Prostate gland (tissue), 2 donors: ENCODE measurements at regions not wholly inside any gene's neighbourhood (a gene's known extent, or its start where the extent isn't known, plus 50 kb on each side); places are given as distances from the start of the nearest gene placed in this dataset.

Source experiments
- DNase-seq: peaks from one replicate; pipeline ENCODE4 v3.0.0-alpha.2; 2019; ENCODE audit warnings: low spot score
- H3K27ac ChIP-seq, 2 donors: fragments of 200-600 bp; sonication (generic); 2 replicates each; pipeline ENCODE4 v1.5.1; 2017 to 2019
- H3K27me3 ChIP-seq: fragments of 200-600 bp; sonication (generic); replicated peaks from 2 replicates; pipeline ENCODE4 v1.5.1; 2019; ENCODE audit not compliant: insufficient read depth
- H3K36me3 ChIP-seq, 2 donors: fragments of 200-600 bp; sonication (generic); 1 replicate in 1 of 2; 2 replicates in 1 of 2; pipeline versions ENCODE4 v1.5.1 to v1.8.1; 2017 to 2019
- H3K4me1 ChIP-seq: fragments of 200-600 bp; sonication (generic); replicated peaks from 2 replicates; pipeline ENCODE4 v1.5.1; 2019
- H3K4me3 ChIP-seq, 2 donors: fragments of 200-600 bp; sonication (generic); 2 replicates each; pipeline ENCODE4 v1.5.1; 2017 to 2019
- H3K9me3 ChIP-seq: fragments of 200-600 bp; sonication (generic); 2 replicates; pipeline ENCODE4 v1.5.1; 2017
- POLR2A ChIP-seq: fragments of 450-650 bp; IDR thresholded peaks from one replicate; pipeline ENCODE4 v1.6.1; 2016; ENCODE audit warnings: antibody characterized with exemption, mild to moderate bottlenecking
- POLR2AphosphoS5 ChIP-seq: sonication (generic); formaldehyde crosslinking; IDR thresholded peaks from one replicate; pipeline ENCODE4 v1.6.1; 2017; ENCODE audit warnings: antibody characterized with exemption
- WGBS: methylation state at CpG from one replicate; pipeline ENCODE4 v1.1.5; 2018; 5-methylcytosine and 5-hydroxymethylcytosine counted together
- intact Hi-C: fragments of 100-400 bp; cut with DNase I; formaldehyde crosslinking; loops from one replicate; pipeline ENCODE4 v1.14.2; 2022
- TF ChIP-seq, protein P1 (sequence below), 4 experiments: fragments of 200-600 bp in 2 of 4; fragments of 450-650 bp in 2 of 4; sonication (generic) in 2 of 4; IDR thresholded peaks; 1 replicate in 3 of 4; 2 replicates in 1 of 4; pipeline ENCODE4 v1.5.1; 2016 to 2019; ENCODE audit warnings: antibody characterized with exemption in 4 of 4, mild to moderate bottlenecking in 2 of 4, moderate library complexity in 2 of 4

DNA sequence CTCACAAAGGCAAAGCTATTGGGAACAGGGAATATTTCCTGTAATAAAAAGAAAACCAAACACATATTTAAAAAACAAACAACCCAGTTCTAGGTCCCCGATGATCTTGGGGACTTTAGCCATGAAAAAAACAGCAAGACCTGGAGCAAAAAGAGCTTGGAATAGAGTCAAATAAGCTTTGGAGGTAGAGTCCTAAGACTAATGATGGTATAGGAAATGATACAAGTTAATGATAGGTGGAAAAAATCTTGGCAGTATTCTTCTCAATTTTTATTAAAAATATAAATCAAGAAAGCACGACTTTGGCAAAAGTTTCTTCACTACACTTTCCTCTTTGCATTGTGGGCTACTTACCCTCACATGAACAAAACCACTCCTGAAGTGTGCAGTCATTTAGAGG is 481.5 kb downstream of the EBF1 start:
- H3K4me1 ChIP-seq = no peaks in the 10 kb centered on the region
- WGBS = 38% methylated on average over 2 of the region's 2 CpGs
- no peak for DNase-seq
- intact Hi-C loops = no loop called here
- no peak overlapping the region for H3K4me3 ChIP-seq
- H3K36me3 ChIP-seq = no peaks in the 10 kb centered on the region
- TF ChIP-seq, protein P1, sequence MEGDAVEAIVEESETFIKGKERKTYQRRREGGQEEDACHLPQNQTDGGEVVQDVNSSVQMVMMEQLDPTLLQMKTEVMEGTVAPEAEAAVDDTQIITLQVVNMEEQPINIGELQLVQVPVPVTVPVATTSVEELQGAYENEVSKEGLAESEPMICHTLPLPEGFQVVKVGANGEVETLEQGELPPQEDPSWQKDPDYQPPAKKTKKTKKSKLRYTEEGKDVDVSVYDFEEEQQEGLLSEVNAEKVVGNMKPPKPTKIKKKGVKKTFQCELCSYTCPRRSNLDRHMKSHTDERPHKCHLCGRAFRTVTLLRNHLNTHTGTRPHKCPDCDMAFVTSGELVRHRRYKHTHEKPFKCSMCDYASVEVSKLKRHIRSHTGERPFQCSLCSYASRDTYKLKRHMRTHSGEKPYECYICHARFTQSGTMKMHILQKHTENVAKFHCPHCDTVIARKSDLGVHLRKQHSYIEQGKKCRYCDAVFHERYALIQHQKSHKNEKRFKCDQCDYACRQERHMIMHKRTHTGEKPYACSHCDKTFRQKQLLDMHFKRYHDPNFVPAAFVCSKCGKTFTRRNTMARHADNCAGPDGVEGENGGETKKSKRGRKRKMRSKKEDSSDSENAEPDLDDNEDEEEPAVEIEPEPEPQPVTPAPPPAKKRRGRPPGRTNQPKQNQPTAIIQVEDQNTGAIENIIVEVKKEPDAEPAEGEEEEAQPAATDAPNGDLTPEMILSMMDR (IDR thresholded peaks at IDR 0.05) = no peak
- no peak overlapping the region for H3K27ac ChIP-seq
- no peaks in the 10 kb centered on the region for H3K27me3 ChIP-seq
- H3K9me3 ChIP-seq = no peaks in the 10 kb centered on the region

DNA sequence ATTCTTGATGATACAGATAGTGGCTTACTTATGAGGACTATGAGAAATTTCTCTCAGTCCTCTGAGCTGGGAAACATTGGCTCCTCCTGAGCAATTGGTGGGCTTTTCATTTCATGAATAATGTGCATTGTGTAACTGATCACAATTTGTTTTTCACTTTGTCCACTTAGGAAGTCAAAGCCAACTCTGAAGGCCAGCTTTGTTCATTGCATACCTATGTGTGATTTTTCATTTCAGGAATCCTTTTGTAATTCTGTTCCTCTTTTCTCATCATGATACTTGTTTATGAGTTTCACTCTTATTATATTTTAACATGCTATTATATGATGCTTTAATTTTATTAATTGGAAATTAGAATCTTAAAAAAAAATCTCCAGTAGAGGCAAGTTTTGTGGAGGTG is 483.0 kb downstream of the EBF1 start:
- Histone ChIP-seq H3K9me3 (no peaks in the 10 kb centered on the region), H3K4me3 (no peak overlapping the region), H3K4me1 (no peaks in the 10 kb centered on the region), H3K27me3 (no peaks in the 10 kb centered on the region), H3K36me3 (no peaks in the 10 kb centered on the region), H3K27ac (no peak overlapping the region)
- no peak for DNase-seq
- TF ChIP-seq, protein P1 (IDR thresholded peaks at IDR 0.05) = no peak
- TF ChIP-seq POLR2AphosphoS5 = no peak
- no peak for TF ChIP-seq POLR2A
- intact Hi-C loops = no loop called here

DNA sequence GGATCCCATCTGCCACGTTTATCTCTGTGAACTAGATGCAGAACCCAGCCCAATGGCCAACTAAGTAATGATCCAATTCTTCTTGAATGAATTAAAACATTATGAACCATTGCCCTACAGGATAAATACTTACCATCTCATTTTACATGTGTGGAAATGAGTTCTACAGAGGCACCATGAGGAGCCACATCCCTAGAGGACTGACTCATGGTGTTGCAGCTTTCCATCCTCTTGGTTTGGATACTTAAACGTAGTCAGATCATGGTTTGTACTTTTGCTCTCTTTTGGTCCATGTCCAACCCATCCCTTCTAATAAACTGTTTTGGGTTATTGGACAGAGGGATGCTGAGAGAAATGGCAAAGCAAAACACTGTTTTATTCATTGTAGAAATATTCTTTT is 484.8 kb downstream of the EBF1 start:
- Histone ChIP-seq H3K27me3 (no peaks in the 10 kb centered on the region), H3K4me3 (no peak overlapping the region), H3K27ac (no peak overlapping the region), H3K9me3 (no peaks in the 10 kb centered on the region), H3K36me3 (no peaks in the 10 kb centered on the region), H3K4me1 (no peaks in the 10 kb centered on the region)
- WGBS = 73% methylated on average over 2 of the region's 2 CpGs
- no peak for DNase-seq
- TF ChIP-seq POLR2AphosphoS5 = no peak
- TF ChIP-seq, protein P1 (IDR thresholded peaks at IDR 0.05) = no peak
- TF ChIP-seq POLR2A = no peak
- intact Hi-C loops = no loop called here

DNA sequence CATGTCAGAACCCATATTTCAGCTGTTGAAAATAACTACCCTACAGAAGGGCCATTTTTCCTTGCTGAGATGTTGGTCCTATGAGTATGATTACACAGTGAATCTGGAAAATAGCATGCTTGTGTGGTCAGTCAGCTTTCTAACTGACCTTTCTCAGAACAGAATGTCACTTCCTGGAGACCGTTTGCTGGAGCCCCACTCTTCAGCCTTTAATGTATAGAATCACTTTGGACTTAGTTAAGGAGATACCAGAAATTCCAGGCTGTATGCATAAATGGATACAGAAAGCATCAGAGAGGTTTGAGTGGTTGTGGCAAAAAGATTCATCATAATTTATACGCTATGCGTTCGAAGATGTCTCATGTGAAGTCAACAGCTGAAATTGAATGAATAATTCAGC is 488.1 kb downstream of the EBF1 start:
- no peak for TF ChIP-seq POLR2A
- TF ChIP-seq, protein P1 (IDR thresholded peaks at IDR 0.05) = no peak
- no peak for TF ChIP-seq POLR2AphosphoS5
- H3K27ac ChIP-seq = no peak overlapping the region
- no peaks in the 10 kb centered on the region for H3K4me1 ChIP-seq
- no peak overlapping the region for H3K4me3 ChIP-seq
- no peak for DNase-seq
- 90% methylated on average over 4 of the region's 4 CpGs for WGBS
- no peaks in the 10 kb centered on the region for H3K9me3 ChIP-seq
- intact Hi-C loops = no loop called here
- H3K36me3 ChIP-seq = no peaks in the 10 kb centered on the region
- H3K27me3 ChIP-seq = no peaks in the 10 kb centered on the region

DNA sequence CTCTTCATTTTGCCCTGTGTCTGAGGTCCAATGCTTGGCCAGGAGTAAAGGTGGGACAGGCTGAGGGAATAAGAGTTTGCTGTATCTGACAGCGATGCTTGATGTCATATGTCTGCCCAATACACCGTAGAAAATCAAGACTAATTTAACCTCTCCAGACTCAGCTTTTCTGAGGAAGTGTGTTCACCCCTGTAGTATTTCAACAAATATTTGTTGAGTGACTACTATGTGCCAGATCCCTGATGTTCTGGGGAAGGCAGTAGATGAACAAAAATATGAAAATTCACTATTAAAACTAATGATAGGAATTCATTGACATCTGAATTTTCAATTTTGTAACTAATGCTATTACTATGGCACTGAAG is 489.7 kb downstream of the EBF1 start:
- H3K27ac ChIP-seq = no peak overlapping the region
- no peak overlapping the region for H3K4me3 ChIP-seq
- no peak for TF ChIP-seq POLR2A
- TF ChIP-seq, protein P1 (IDR thresholded peaks at IDR 0.05) = no peak
- no peak for TF ChIP-seq POLR2AphosphoS5
- H3K36me3 ChIP-seq = no peaks in the 10 kb centered on the region
- H3K9me3 ChIP-seq = no peaks in the 10 kb centered on the region
- no peaks in the 10 kb centered on the region for H3K27me3 ChIP-seq
- 100% methylated on average over 2 of the region's 2 CpGs for WGBS
- H3K4me1 ChIP-seq = no peaks in the 10 kb centered on the region
- intact Hi-C loops = no loop called here
- no peak for DNase-seq
